Mesenchymal stem cell (in vitro differentiated cells and primary cell): ENCODE measurements at regions not wholly inside any gene's neighbourhood (a gene's known extent, or its start where the extent isn't known, plus 50 kb on each side); places are given as distances from the start of the nearest gene placed in this dataset.

ENCODE experiments used
- DNase-seq: peaks from one replicate; pipeline ENCODE4 v3.0.0-alpha.2; 2013
- H2AFZ ChIP-seq: one replicate; pipeline ENCODE4 v1.6.1; 2013; ENCODE audit warnings: low read depth, mild to moderate bottlenecking, control low read depth, inconsistent platforms, low read length, moderate library complexity
- H2AK5ac ChIP-seq: 2 replicates; pipeline ENCODE4 v1.6.1; 2013; ENCODE audit warnings: low read length, moderate library complexity, mild to moderate bottlenecking, inconsistent platforms; ENCODE audit not compliant: severe bottlenecking
- H2BK120ac ChIP-seq: one replicate; pipeline ENCODE4 v1.6.1; 2013; ENCODE audit warnings: low read depth, mild to moderate bottlenecking, inconsistent platforms, low read length, moderate library complexity
- H2BK12ac ChIP-seq, 2 experiments: one replicate each; pipeline ENCODE4 v1.6.1; 2013; ENCODE audit warnings: inconsistent platforms in 2 of 2, low read length in 2 of 2, mild to moderate bottlenecking in 2 of 2, moderate library complexity in 2 of 2, control low read depth in 1 of 2
- H2BK15ac ChIP-seq: one replicate; pipeline ENCODE4 v1.6.1; 2013; ENCODE audit warnings: mild to moderate bottlenecking, low read depth, inconsistent platforms; ENCODE audit not compliant: poor library complexity, severe bottlenecking
- H2BK5ac ChIP-seq: 2 replicates; pipeline ENCODE4 v1.6.1; 2013; ENCODE audit warnings: low read depth, mild to moderate bottlenecking, low read length, control low read depth, inconsistent platforms; ENCODE audit not compliant: poor library complexity, severe bottlenecking
- H3K14ac ChIP-seq, 2 experiments: one replicate each; pipeline ENCODE4 v1.6.1; 2013; ENCODE audit warnings: inconsistent platforms in 2 of 2, low read length in 2 of 2, control low read depth in 1 of 2, mild to moderate bottlenecking in 1 of 2, moderate library complexity in 1 of 2
- H3K18ac ChIP-seq, 2 experiments: one replicate each; pipeline ENCODE4 v1.6.1; 2013; ENCODE audit warnings: inconsistent platforms in 2 of 2, low read length in 2 of 2, control low read depth in 1 of 2, low read depth in 1 of 2, mild to moderate bottlenecking in 1 of 2
- H3K23ac ChIP-seq, 2 experiments: one replicate each; pipeline ENCODE4 v1.6.1; 2013; ENCODE audit warnings: inconsistent platforms in 2 of 2, low read length in 2 of 2, mild to moderate bottlenecking in 2 of 2, moderate library complexity in 2 of 2, control low read depth in 1 of 2
- H3K27ac ChIP-seq: 2 replicates; pipeline ENCODE4 v1.5.1; 2013; ENCODE audit warnings: mild to moderate bottlenecking, moderate library complexity, low read length, control low read depth, inconsistent platforms; ENCODE audit not compliant: poor library complexity, severe bottlenecking
- H3K27me3 ChIP-seq, 2 experiments: 2 replicates each; pipeline versions ENCODE4 v1.6.1 to v1.7.0; 2013; ENCODE audit warnings: low read length in 2 of 2, mild to moderate bottlenecking in 2 of 2, moderate library complexity in 2 of 2, control low read depth in 1 of 2, inconsistent platforms in 1 of 2; ENCODE audit not compliant: control insufficient read depth in 1 of 2, insufficient read depth in 1 of 2
- H3K36me3 ChIP-seq, 2 experiments: 2 replicates each; pipeline versions ENCODE4 v1.6.1 to v1.7.0; 2013; ENCODE audit warnings: low read length in 2 of 2, control low read depth in 1 of 2, inconsistent platforms in 1 of 2, low read depth in 1 of 2, mild to moderate bottlenecking in 1 of 2; ENCODE audit not compliant: insufficient read depth in 2 of 2, control insufficient read depth in 1 of 2
- H3K4ac ChIP-seq, 2 experiments: one replicate each; pipeline ENCODE4 v1.6.1; 2013; ENCODE audit warnings: inconsistent platforms in 2 of 2, low read length in 2 of 2, mild to moderate bottlenecking in 2 of 2, moderate library complexity in 2 of 2, control low read depth in 1 of 2, low read depth in 1 of 2
- H3K4me1 ChIP-seq: 2 replicates; pipeline ENCODE4 v1.6.1; 2013; ENCODE audit warnings: low read depth, low read length, control low read depth; ENCODE audit not compliant: control insufficient read depth, insufficient read depth
- H3K4me2 ChIP-seq: 2 replicates; pipeline ENCODE4 v1.6.1; 2013; ENCODE audit warnings: low read length, mild to moderate bottlenecking, inconsistent platforms; ENCODE audit not compliant: poor library complexity, severe bottlenecking
- H3K4me3 ChIP-seq, 2 experiments: 2 replicates each; pipeline versions ENCODE4 v1.5.1 to v1.7.0; 2013; ENCODE audit warnings: low read length in 2 of 2, mild to moderate bottlenecking in 2 of 2, control low read depth in 1 of 2, low read depth in 1 of 2; ENCODE audit not compliant: insufficient read depth in 1 of 2
- H3K79me1 ChIP-seq: replicated peaks from 2 replicates; pipeline ENCODE4 v1.6.1; 2013; ENCODE audit warnings: mild to moderate bottlenecking, control low read depth, low read length, inconsistent platforms; ENCODE audit not compliant: poor library complexity, severe bottlenecking
- H3K9ac ChIP-seq: 2 replicates; pipeline ENCODE4 v1.7.0; 2013; ENCODE audit warnings: mild to moderate bottlenecking, low read length, moderate library complexity
- H3K9me3 ChIP-seq: 2 replicates; pipeline ENCODE4 v1.7.0; 2013; ENCODE audit warnings: mild to moderate bottlenecking, low read length; ENCODE audit not compliant: control insufficient read depth
- H4K8ac ChIP-seq: one replicate; pipeline ENCODE4 v1.6.1; 2013; ENCODE audit warnings: inconsistent platforms, mild to moderate bottlenecking, low read length, moderate library complexity
- H4K91ac ChIP-seq: one replicate; pipeline ENCODE4 v1.6.1; 2013; ENCODE audit warnings: mild to moderate bottlenecking, low read length, inconsistent platforms
- WGBS: methylation state at CpG from one replicate; pipeline ENCODE4 v1.1.7; 2013; ENCODE audit warnings: mixed read lengths; 5-methylcytosine and 5-hydroxymethylcytosine counted together

DNA sequence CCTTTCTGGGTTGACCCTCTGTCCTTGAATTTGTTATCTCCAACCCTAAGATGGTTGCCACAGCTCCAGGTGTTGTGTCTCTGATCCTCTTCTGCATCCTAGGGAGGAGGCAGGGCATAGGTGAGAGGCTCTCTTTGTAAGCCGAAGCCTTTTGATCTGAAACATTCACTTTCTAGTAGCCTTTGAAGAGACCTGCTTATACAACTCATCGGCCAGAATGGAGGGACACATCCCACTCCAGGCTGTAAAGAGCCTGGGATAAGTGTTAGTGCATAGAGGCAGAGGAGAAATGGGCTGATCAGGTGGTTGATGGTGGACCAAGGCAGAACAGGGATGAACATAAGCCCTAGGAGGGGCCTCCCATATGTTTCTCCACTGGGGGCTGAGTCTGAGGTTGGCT lies 137.1 kb upstream of the KCNG1 start:
- Histone ChIP-seq H3K23ac (no peak overlapping the region), H2AFZ (no peak overlapping the region), H4K8ac (no peak overlapping the region), H3K27ac (no peak overlapping the region), H3K18ac (no peak overlapping the region), H3K9ac (no peak overlapping the region), H3K4ac (no peak overlapping the region), H2BK12ac (no peak overlapping the region), H3K4me3 (no peak overlapping the region), H2AK5ac (no peak overlapping the region), H2BK120ac (no peak overlapping the region), H4K91ac (no peak overlapping the region), H3K4me1 (no peaks in the 10 kb centered on the region), H2BK15ac (no peak overlapping the region), H3K27me3 (peaks cover 74 to 90% of the 10 kb centered on the region in 2 experiments), H2BK5ac (no peak overlapping the region), H3K36me3 (no peaks in the 10 kb centered on the region), H3K9me3 (peaks cover 10% of the 10 kb centered on the region), H3K4me2 (no peak overlapping the region), H3K14ac (no peak overlapping the region), H3K79me1 (no peaks in the 10 kb centered on the region)
- DNase-seq = no peak
- WGBS = 94% methylated on average over 2 of the region's 2 CpGs

DNA sequence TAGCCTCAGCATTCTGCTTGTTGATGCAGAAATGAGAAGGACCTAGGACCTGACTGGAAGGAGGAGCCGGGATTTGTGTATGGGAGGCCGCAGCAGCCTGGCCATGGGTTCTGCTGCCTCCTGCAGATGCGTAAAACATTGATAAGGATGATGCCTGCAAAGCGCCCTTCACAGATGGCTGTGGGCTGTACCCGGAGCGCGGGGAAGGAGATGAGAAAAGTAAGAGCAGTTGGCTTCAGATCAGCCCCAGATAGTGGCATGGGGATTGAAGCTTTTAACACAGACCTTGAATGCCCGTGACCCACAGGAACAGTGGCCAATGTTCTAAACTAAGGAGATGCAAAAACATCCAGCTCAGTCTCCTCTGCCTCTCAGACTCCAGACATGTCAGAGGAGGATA lies 136.4 kb upstream of the KCNG1 start:
- Histone ChIP-seq H3K9ac (no peak overlapping the region), H2AFZ (no peak overlapping the region), H2BK15ac (no peak overlapping the region), H2BK5ac (no peak overlapping the region), H3K23ac (no peak overlapping the region), H2BK120ac (no peak overlapping the region), H3K36me3 (no peaks in the 10 kb centered on the region), H3K79me1 (no peaks in the 10 kb centered on the region), H3K27ac (no peak overlapping the region), H3K4ac (no peak overlapping the region), H4K8ac (no peak overlapping the region), H4K91ac (no peak overlapping the region), H3K4me3 (no peak overlapping the region), H3K9me3 (peaks cover 10% of the 10 kb centered on the region), H3K27me3 (peaks cover 73 to 90% of the 10 kb centered on the region in 2 experiments), H3K18ac (no peak overlapping the region), H2AK5ac (no peak overlapping the region), H3K14ac (no peak overlapping the region), H3K4me2 (no peak overlapping the region), H3K4me1 (no peaks in the 10 kb centered on the region), H2BK12ac (no peak overlapping the region)
- no peak for DNase-seq
- WGBS = 56% methylated on average over 8 of the region's 8 CpGs

DNA sequence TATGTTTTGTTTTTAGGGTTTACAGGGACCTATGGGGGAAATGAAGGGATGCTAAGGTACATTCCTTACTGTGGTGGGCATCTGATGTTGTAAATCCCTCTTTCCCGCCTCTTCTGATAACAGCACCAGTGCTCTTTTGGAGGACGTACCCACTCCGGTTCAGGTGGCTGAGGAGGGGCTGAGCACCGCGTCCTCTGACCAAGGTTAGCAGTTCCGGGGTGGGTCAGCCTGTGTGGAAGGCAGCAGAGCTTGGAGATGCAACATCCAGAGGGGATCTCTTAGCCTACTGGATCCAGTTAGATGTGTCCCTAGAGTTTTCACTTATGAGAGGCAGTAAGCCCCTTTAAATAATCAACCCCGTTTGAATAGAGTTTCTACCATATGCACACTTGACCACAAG lies 135.3 kb upstream of the KCNG1 start:
- no peaks in the 10 kb centered on the region for H3K79me1 ChIP-seq
- no peak overlapping the region for H3K9ac ChIP-seq
- DNase-seq = no peak
- H3K27ac ChIP-seq = no peak overlapping the region
- H2BK120ac ChIP-seq = no peak overlapping the region
- WGBS = 91% methylated on average over 5 of the region's 7 CpGs
- H3K14ac ChIP-seq = no peak overlapping the region
- H3K9me3 ChIP-seq = peaks cover 10% of the 10 kb centered on the region
- no peak overlapping the region for H3K4ac ChIP-seq
- no peak overlapping the region for H4K91ac ChIP-seq
- H2AFZ ChIP-seq = no peak overlapping the region
- no peak overlapping the region for H4K8ac ChIP-seq
- H3K18ac ChIP-seq = no peak overlapping the region
- H2BK12ac ChIP-seq = no peak overlapping the region
- H2BK5ac ChIP-seq = no peak overlapping the region
- no peak overlapping the region for H3K4me2 ChIP-seq
- no peaks in the 10 kb centered on the region for H3K4me1 ChIP-seq
- no peak overlapping the region for H3K23ac ChIP-seq
- no peak overlapping the region for H2BK15ac ChIP-seq
- H3K27me3 ChIP-seq = peaks cover 78 to 96% of the 10 kb centered on the region in 2 experiments
- H3K4me3 ChIP-seq = no peak overlapping the region
- no peak overlapping the region for H2AK5ac ChIP-seq
- H3K36me3 ChIP-seq = no peaks in the 10 kb centered on the region

DNA sequence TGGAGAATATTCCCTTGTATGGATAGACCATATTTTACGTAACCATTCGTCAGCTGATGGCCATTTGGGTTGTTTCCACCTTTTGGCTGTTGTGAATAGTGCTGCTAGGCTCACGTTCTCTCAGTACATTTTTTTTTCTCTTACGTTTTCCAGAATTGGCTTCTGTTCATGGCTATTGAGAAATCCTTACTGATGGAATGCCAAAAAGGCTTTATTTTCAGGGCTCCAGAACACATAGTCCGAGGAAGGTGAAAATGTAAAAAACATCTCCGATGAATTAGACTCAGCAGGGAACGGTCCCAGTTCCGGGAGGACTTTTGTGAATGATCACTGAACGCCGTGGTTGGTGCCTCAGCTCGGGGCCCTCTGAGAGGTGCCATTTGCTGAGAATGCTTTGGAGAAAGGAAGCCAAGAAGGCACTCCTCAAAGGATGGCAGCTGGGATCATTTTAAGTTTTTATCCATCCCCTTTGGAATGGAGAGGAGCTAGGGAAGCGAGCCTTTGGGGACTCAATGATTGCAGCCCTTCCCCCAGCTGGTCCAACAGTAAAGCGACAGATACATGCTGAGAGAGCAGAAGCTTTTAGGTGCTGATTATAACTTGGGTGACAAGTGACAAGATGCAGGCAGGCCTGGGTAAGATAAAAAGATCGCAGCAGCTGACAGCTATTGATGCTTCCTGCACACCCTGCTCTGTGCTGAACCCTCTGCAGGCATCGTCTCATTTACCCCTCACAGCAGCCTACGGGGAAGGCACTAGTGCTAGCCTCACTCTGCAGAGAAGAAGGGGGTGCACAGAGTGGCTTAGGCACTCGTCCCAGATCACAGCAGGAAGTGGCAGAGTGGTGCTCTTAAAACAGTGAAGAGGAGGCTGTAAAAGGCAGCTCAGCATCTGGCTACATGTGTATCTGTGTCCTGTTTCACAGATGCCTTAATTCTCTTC lies 133.4 kb upstream of the KCNG1 start:
- Histone ChIP-seq H2AK5ac (no peak overlapping the region), H3K79me1 (no peaks in the 10 kb centered on the region), H2BK15ac (no peak overlapping the region), H3K4me2 (no peak overlapping the region), H2AFZ (no peak overlapping the region), H3K9me3 (peaks cover 9% of the 10 kb centered on the region), H3K4me1 (no peaks in the 10 kb centered on the region), H2BK120ac (no peak overlapping the region), H3K27me3 (peaks cover 71 to 97% of the 10 kb centered on the region in 2 experiments), H3K4ac (no peak overlapping the region), H2BK12ac (no peak overlapping the region), H2BK5ac (no peak overlapping the region), H3K36me3 (no peaks in the 10 kb centered on the region), H4K91ac (no peak overlapping the region), H3K27ac (no peak overlapping the region), H3K4me3 (peak overlapping the region in 1 of 2 experiments; percentile 23), H3K23ac (no peak overlapping the region), H3K9ac (no peak overlapping the region), H3K14ac (no peak overlapping the region), H3K18ac (no peak overlapping the region), H4K8ac (no peak overlapping the region)
- 23% methylated on average over 17 of the region's 17 CpGs for WGBS
- DNase-seq = peak; percentile 30
